Right forelimb (tissue), 1 donor: ENCODE measurements at regions not wholly inside any gene's neighbourhood (a gene's known extent, or its start where the extent isn't known, plus 50 kb on each side); places are given as distances from the start of the nearest gene placed in this dataset.

ENCODE experiments used
- DNase-seq: peaks from one replicate; pipeline ENCODE4 v3.0.0-alpha.2; 2018

DNA sequence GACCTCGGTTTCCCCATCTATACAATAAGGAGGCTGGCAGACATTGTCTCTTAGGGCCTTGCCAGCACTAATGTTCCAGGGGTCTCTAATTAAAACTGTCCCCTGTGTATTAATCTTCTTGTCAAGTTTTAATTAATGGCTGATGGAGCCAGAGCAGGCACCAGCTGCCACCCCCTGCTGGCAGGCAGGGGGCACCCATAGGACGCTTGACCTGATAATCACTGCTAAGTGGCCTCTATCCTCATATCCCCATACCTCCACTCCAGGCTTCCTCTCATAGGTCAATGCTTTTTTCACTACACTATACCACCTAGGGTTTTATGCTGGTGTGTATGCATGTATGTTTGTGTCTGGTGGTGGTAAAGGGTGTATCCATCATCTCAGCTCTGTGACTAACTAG is 89.4 kb downstream of the EFNB1 start:
- DNase-seq = no peak

DNA sequence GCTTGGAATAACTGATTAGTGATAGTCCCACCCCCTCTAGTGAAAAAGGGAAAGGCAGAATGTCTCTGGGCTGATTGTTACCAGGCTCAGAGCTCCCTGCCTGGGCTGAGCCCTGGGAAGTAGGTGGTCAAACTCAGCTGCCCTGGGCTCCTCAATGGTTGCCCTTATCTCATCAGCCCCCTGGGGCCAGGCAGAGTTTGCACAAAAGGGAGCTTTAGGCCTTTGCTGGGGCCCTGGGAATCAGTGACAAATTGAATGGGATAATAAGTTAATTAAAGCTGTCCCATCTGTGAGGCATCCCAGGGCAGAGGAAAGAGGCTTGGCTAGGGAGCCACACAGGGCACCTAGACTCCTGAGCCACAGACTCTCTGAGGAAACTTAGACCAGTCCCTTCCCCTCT is 89.0 kb downstream of the EFNB1 start:
- DNase-seq = no peak

DNA sequence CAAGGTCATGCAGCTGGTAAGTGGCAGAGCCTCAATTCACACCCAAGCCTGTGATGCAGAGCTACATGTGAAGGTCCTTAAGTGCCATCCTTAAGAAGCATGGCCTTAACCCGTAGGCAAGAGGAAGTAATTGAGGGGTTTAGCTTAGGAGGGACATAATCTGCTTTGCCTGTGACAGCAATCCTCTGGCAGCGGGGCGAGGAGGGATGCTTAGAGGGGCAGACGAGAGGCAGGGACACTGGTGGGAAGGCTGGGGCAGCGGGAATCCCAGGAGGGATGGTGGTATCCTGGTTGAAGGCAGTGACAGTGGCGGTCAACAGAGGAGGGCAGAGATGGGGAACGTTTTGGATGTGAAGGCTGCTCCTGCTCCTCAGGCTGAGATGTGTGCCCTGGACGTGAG is 88.1 kb downstream of the EFNB1 start:
- no peak for DNase-seq

DNA sequence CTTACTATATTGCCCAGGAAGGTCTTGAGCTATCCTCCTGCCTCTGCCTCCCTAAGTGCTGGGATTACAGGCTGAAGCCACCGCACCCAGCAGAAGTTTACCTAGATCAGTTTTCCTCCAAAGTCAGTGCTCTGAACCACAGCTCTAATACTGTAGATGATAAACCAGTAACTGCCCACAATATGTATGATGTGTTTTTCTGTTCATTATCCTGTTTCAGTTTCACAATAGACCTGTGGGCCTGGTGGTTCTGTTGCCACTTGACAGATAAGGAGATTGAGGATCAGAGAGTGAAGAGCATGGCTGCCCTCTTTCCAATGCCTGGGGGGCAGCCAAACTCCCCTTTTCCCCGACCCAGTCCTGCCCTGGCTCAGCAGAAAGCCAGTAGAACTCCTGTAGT is 87.0 kb downstream of the EFNB1 start:
- no peak for DNase-seq

DNA sequence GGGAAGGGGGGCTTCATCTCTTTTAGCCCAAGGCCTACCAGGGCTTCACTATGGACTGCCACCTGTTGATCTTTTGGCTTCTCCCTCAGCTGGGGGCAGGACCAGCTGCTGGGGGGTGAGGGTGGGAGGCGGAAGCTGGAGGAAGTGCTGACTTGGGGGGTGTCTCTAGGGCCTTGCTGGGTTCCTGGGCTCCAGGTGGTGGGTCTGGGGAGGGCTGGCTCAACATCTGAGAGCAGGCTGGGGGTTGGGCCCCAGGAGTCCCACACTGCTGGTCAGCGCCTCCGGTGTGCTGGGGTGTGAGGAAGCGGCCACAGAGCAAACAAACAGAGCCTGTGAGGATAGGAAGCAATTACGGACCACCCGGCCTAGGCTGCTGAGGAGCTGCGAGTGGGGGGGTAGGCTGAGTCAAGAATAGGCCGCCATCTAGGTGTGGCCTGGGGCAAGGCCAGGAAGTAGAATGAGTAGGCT is 85.7 kb downstream of the EFNB1 start:
- DNase-seq = no peak

DNA sequence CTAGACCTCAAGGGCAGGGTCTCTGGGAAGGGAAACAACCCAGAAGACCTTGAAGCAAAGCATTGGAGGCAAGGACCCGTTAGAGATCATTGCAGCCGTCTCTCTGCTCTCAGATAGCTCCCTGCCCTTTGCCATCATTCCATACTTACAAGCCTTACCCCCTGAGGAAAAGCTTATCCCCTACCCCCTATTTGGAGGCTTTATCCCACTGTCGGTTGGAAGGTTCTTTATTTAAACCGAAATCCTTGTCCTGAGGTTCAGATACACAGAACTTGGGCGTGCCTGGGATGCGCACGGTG is 84.4 kb downstream of the EFNB1 start:
- no peak for DNase-seq

DNA sequence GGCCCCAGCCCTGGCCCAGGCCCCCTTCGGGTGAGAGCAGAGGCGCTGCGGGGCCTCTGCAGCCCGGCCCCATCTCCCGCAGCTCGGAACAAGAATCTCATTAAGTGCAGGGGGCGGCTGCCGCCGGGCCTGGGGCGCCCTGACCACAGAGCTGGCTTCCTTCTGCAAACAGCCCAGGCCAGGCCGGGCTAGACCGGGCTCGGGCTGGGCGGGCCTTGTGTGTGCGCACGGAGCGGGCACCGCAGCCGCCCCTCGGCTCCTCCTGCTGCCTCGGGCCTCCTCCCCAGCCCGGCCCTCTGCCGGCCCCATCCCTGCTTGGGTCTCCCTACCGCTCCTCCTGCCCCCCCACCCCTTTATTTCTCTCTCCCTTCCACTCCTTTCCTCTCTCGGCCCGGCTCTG is 83.3 kb downstream of the EFNB1 start:
- DNase-seq = no peak

DNA sequence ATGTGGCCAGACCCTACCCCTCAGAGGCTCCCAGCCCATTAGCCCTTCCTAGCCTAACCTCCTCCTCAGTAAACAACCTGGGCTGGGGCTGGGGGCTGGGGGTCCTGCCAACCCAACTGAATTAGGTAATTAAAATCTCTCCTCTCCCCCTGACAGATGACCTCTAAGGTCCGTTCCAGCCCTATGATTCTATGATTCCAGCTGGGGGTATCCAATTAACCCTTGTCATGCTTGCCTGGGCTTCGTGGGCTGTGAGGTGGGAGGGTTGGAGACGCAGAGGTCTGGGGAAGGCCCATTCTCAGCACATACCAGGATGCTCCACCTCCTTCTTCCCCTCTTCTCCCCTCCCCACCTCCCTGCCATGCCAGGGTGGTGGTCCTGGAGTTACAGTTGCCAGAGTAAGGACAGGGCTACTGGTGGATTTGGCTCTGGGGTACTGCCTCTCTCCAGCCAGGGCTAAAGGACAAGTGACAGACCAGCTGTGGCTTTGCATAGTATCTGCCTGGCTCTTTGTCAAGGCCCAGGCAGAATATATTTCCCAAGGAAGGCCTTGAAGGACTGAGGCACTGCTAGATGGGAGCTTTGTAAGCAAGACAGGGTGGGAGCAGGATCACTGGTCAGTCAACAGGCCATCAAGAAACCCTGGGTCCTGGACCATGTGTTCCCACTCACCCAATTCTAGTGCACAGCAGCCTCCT is 82.1 kb downstream of the EFNB1 start:
- no peak for DNase-seq

DNA sequence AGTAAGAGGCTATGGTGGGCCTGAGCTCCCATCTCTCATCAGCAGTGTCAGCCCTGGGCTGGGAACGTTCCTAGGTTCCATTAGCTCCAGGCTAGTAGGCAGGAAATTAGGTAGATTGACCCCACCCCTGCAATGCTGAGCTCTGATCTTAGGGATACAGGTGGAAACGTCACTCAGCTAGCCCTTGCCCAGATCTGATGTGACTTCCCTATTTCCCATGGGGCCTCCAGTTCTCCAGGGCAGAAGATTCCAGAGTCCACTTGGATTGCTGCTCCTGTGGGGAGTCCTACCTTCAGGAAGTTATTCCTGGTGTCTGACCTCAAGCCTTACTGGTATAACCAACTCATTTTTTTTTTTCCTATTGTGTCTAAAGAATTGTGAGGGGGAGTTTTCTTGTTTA is 81.1 kb downstream of the EFNB1 start:
- no peak for DNase-seq

DNA sequence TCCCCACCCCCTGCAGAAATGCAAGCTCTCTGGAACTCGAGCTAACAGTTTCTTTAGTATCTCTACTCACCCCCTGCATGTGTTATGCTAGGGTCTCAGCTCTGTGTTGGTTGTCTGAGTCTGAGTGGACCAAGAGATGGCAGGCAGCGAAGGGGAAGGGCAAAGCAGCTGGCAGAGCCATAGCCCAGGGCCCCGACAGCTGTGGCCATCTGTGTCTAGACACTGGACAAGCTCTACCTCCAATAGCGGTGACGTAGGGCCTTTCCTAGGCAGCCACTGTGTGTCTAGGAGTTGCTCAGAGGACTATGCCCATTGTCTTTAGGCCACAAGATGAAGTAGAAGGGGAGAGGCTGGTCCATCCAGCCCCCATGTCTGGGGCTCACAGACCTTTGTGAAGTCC is 79.2 kb downstream of the EFNB1 start:
- DNase-seq = no peak

DNA sequence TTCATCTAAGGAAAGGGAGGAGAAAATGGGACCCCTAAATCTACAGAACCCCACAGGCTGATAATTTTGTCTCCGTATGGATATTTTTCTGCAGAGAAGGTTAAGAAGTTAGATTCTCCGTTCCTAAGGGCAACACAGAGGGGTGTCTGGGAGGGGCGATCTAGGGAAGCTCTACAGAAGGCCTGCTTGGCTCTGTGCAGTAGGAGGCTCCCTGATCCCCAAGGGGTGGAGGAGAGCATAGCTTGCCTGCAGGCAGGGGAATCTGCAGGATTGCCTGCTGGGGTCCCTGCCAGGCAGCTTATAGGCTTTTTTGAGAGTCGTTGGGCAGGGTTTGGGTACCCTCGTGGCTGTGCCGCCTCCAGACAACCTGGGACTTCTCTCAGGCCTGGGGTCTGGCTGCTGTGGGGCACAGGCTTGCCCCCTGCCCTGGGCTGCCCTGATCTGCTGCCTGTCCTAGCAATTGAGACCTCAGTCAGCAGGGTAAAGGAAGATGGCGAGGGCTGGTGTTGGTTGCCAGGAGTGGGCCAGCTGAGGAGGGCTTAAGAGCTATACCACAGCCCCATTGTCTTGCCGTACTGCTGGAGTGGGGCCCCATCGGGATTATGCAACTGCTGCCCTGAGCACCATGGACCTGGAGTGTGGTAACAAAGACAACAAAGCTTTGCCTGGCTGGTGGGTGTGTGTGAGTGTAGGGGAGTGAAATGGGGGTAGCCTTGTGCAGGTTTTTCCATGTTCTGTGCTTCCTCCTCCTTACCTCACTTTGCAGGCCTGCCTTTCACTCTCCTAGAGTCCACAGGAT is 74.1 kb downstream of the EFNB1 start:
- no peak for DNase-seq

DNA sequence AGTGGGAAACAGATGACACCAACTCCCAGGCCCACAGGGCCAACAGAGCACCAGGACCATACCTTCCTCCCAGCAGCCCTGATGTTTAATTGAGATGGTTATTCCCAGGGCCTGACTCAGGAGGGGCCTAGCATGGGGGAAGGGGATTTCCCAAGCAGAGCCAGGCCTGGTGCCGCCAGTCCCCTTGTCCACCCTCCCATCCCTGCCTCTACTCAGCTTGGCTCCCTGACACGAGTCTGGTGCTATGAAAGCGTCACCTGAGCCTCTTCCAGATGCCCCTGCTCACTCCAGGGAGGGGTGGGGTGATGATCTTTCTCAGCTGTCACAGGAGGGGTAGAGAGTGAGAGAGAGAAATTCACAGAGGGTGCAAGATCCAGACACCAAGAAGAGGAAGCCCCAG is 72.7 kb downstream of the EFNB1 start:
- no peak for DNase-seq

DNA sequence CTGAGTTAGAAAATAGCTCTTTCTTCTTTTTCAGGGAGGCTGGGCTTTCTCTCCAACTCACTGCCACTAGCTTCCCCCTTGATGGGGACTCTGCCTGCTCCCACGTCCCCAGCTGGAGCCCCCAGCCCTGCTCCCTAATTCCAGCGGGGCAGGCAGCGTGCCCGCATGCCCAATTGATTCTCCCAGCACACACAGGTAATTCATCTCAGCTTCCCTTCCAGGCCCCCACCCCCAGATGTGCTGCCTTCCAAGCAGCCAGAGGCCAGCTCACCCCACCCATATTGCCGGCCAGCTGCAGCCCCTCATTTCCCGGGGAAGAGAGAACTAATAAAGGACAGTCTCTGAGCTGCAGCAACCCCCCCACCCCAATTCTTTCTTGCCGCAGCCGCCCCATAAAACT is 69.8 kb downstream of the EFNB1 start:
- no peak for DNase-seq

DNA sequence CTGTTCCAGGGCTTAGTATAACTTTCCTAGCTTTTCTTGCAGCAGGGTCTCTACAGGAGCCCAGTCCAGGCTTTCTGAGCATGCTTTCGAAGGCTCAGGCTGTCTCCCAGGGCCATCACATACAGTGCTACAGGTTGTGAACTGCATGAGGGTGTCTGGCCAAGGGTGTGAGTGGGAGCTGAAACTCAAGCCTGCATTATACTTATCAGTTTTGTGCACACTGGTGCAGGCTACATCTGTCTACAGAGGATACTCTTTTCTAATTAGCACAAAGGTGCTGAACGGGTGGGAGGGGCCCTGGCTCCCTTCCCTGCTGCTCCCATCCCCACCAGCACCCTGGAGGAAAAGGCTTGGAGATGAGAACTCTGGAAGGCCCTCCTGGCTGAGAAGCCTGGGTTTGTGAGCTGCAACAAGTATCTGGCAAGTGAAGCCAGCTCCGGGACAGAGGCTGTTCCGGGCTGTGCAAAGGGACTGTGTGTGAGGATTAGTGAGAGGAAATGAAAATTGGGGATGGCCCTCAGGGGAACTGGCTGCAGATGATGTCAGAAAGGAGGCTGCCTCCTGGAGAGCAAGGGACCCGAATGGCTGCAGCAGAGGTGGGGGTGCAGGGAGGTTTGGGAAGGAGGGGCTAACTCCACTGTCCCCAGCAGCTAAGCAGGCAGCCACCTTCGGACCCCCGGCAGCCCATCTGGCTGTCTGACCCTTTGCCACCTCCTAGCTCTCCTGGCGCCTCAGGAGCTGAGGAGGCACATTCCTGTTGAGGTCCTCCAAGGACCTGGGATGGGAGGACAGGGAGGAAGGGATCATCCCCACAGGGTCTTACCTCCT is 68.5 kb downstream of the EFNB1 start:
- DNase-seq = no peak

DNA sequence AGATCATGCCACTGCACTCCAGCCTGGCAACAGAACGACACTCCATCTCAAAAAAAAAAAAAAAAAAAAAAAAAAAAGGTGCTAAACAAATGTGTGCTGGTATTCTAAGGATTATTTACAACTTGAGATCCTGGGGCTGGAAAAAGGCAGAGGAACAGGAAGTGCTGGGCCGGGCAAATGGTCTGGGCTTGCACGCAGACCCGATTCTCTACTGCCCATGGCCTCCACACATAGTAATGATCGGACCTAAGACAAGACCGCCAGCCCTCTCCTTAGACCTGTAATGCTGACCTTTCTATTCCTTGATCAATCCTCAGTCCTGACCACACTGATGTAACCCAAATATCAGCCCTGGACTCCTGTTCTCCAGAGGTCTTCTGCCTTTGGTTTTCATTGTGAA is 67.8 kb downstream of the EFNB1 start:
- DNase-seq = no peak

DNA sequence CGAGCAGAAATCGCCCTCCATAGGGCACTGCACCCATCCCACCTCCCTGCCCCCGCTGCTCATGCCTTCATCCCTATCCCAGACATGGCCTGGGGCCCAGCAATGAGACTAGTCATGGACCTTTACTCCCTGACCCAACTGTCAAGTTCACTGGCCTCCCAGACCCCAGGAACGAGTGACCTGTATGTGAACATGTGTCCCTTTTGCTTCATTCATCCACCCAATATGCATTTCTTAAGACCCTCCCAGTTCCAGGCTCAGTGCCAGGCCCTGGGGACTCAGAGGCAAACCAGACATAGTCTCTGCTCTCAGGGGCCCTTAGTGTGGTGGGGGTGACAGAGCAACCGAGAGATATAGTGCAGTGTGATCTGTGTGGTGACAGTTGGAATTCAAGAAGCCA is 67.0 kb downstream of the EFNB1 start:
- DNase-seq = no peak

DNA sequence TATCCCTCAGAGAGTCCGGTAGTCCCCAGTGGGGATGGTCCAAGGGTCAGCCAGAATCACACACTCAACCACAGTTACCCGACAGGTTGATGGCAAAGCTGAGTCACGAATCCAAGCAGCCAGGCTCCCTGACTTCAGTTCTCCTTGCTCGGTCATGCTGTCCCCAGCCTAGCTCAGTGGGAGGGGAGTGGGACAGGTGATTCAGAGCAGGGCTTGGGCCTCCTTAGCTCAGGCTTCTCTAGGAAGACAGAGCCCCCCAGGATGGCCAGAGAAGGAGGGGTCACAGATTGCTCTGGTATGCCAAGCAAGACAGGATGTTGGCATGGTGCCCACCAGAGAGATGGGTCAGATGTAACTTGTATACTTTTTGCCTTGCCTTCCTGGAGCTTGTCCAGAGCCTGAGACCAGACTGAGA is 66.5 kb downstream of the EFNB1 start:
- DNase-seq = no peak

DNA sequence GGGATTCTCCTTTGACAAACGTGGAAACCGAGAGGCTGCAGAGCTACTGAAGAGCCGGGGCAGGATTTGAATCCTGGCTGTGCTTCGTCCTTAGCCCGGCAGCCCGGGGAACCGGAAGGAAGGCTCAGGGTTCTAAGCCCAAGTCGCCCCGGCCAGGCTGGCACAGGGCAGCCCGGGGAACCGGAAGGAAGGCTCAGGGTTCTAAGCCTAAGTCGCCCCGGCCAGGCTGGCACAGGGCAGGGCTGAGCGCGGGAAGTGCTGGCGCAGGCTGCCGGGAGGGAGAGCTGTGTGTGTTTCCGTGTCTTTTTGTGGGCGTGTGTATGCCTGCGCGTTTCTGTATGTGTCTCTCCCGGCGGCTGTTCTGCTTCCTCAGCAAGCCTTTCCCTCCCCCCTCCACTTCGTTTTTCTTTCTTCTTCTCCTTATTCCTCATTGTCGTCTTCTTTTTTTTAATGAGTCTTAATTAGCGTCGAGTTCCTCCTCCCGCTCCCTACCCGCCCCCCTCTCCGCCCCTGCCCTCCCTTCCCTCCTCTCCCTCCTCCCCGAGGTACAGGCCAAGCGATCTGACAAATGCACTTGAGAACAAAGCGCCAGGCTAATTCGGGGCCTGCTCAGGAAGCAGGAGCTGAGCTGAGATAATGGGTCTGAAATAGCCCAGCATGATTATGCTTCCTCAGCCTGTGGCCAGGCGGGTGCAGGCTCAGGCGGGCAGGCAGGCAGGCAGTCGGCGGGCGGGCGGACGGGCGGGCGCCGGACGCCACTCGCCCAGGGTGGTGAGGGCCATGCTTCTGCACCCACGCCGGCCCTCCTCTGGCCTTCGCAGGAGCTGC is 65.9 kb downstream of the EFNB1 start:
- DNase-seq = peak; percentile 67

DNA sequence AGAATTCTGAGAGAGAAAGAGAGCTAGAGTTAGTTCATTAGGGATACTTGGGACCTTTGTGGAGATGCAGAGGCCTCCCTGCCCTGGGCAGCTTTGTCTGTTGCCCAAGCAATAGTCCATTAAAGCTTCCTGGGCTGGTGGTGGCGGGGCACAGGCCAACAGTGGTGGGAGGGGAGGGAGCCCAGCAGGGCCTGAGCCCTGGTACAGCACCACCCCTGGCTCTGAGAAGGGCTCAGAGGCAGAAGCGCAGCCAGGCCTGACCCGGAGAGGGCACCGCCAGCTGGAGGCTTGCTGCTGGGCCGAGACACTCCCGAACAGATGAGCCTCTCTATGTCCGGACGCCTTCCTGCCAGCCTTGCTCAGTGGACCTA is 65.3 kb downstream of the EFNB1 start:
- DNase-seq = no peak

DNA sequence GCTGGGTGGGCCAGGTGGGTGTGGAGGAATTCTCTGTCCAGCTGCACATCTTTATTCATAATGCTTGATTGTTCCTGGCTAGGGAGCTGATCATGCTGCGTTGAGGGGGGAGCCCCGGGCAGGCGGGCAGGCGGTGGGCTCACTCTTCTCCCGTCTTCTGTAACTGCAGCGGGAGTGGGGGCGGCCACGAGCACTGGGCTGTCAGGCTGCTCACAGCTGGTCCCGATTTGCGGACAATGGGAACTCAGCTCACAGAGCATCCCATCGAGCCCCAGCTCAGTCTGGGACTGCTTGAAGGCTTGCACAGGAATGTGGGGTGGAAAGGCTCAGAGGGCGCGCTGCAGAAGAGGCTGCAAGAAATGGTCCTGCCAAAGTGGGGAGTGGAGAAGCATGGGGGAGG is 63.8 kb downstream of the EFNB1 start:
- DNase-seq = no peak

DNA sequence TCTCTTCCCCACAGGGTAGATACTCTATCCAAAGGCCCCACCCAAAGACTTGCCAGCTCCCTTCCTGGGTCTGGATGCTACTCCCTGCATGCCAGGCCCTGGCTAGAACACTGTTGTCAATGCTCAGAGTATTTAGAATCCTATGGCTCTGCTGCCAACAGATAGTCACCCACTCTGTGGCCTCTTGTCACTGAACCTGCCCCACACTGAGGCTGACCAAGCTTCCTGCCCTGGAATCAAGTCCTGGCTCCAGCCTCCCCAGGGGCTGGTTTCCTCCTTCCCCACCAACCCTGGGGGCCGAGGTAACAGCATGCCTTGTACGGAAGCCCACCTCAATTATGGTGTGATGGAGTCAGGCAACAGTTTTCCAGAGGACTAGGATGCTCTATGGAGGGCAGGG is 63.3 kb downstream of the EFNB1 start:
- DNase-seq = no peak
